RWPE2 (cell line): ENCODE measurements at regions not wholly inside any gene's neighbourhood (a gene's known extent, or its start where the extent isn't known, plus 50 kb on each side); places are given as distances from the start of the nearest gene placed in this dataset.

Experiments
- ATAC-seq: fragments of 200-7000 bp; cut with Tn5 transposase; 3 replicates; pipeline ENCODE4 v1.9.1; 2021; ENCODE audit warnings: low read depth
- DNase-seq: peaks from one replicate; pipeline ENCODE4 v3.0.0-alpha.2; 2020; ENCODE audit warnings: low spot score
- H3K27ac ChIP-seq: fragments of 450-650 bp; 2 replicates; pipeline ENCODE4 v1.5.1; 2017; ENCODE audit warnings: mild to moderate bottlenecking; ENCODE audit not compliant: poor library complexity, severe bottlenecking
- H3K27me3 ChIP-seq: fragments of 250-450 bp; sonication (Bioruptor Pico); 2 replicates; pipeline ENCODE4 v1.5.1; 2021; ENCODE audit warnings: mild to moderate bottlenecking, moderate library complexity; ENCODE audit not compliant: insufficient read depth, poor library complexity, severe bottlenecking
- H3K36me3 ChIP-seq: fragments of 250-450 bp; sonication (Bioruptor Pico); 2 replicates; pipeline ENCODE4 v1.5.1; 2020; ENCODE audit warnings: low read depth, mild to moderate bottlenecking, moderate library complexity
- H3K4me1 ChIP-seq: fragments of 250-450 bp; sonication (Bioruptor Pico); 2 replicates; pipeline ENCODE4 v1.5.1; 2021; ENCODE audit warnings: mild to moderate bottlenecking, moderate library complexity; ENCODE audit not compliant: insufficient read depth, poor library complexity, severe bottlenecking
- H3K4me3 ChIP-seq: fragments of 250-450 bp; sonication (Bioruptor Pico); 2 replicates; pipeline ENCODE4 v1.5.1; 2021; ENCODE audit warnings: mild to moderate bottlenecking, moderate library complexity; ENCODE audit not compliant: severe bottlenecking
- H3K9me3 ChIP-seq: fragments of 250-450 bp; sonication (Bioruptor Pico); 2 replicates; pipeline ENCODE4 v1.5.1; 2021; ENCODE audit warnings: mild to moderate bottlenecking, moderate library complexity; ENCODE audit not compliant: severe bottlenecking
- TF ChIP-seq, protein P1 (sequence below): fragments of 450-650 bp; IDR thresholded peaks from one replicate; pipeline ENCODE4 v1.5.1; 2017; ENCODE audit warnings: mild to moderate bottlenecking, moderate library complexity; ENCODE audit not compliant: poor library complexity, severe bottlenecking

DNA sequence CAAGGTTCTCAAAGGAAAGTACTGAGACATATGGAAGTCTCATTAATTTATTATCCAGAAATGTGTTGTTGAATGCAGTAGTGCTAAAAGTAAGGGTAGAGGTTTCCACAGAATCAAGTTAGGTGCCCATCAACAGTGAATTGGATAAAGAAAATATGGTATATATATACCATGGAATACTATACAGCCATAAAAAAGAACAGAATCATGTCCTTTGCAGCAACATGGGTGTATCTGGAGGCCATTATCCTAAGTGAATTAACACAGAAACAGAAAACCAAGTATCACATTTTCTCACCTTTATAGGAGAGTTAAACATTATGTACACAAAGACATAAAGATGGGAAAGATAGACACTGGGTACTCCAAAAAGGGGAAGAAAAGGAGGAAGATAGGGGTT, 149.9 kb upstream of the RASSF8 start:
- TF ChIP-seq, protein P1, sequence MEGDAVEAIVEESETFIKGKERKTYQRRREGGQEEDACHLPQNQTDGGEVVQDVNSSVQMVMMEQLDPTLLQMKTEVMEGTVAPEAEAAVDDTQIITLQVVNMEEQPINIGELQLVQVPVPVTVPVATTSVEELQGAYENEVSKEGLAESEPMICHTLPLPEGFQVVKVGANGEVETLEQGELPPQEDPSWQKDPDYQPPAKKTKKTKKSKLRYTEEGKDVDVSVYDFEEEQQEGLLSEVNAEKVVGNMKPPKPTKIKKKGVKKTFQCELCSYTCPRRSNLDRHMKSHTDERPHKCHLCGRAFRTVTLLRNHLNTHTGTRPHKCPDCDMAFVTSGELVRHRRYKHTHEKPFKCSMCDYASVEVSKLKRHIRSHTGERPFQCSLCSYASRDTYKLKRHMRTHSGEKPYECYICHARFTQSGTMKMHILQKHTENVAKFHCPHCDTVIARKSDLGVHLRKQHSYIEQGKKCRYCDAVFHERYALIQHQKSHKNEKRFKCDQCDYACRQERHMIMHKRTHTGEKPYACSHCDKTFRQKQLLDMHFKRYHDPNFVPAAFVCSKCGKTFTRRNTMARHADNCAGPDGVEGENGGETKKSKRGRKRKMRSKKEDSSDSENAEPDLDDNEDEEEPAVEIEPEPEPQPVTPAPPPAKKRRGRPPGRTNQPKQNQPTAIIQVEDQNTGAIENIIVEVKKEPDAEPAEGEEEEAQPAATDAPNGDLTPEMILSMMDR = no peak
- Histone ChIP-seq H3K9me3 (no peaks in the 10 kb centered on the region), H3K36me3 (no peaks in the 10 kb centered on the region), H3K27me3 (no peaks in the 10 kb centered on the region), H3K27ac (no peak overlapping the region), H3K4me1 (no peaks in the 10 kb centered on the region), H3K4me3 (no peak overlapping the region)
- DNase-seq (no peak), ATAC-seq (no peak)

DNA sequence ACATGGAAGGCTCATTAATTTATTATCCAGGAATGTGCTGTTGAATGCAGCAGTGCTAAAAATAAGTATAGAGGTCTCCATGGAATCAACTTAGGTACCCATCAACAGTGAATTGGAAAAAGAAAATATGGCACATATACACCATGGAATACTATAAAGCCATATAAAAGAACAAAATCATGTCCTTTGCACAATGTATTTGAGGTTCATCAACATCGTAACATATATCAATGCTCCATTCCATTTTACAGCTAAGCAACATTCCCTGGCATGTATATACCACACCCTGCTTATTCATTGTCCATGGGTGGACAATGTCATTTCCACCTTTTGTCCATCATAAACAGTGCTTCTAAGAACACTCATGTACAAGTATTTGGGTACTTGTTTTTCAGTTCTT, 147.8 kb upstream of the RASSF8 start:
- Histone ChIP-seq H3K9me3 (no peaks in the 10 kb centered on the region), H3K4me3 (no peak overlapping the region), H3K27me3 (no peaks in the 10 kb centered on the region), H3K4me1 (no peaks in the 10 kb centered on the region), H3K27ac (no peak overlapping the region), H3K36me3 (no peaks in the 10 kb centered on the region)
- DNase-seq = no peak
- TF ChIP-seq, protein P1 = no peak
- ATAC-seq = no peak

DNA sequence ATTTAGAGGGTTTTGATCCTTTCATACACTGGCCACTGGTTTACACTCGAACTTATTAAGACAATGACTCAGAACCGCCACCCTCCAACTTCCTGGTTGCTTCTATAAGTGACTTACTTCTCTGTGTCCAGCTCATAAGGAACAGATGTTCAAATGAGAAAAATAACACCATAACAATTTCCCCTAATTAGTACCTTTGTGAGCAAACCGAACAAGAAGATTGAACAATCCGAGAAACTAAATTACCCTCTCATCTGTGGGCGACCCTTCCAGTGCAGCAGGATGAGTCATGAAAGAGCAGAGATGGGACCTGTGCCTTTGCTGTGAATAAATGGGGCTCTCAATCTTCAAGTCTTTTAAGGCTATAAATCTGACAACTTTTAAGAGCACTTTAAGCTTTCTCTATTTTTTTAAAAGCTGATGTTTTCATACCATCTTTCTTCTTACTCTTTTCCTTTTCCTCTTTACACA, 146.8 kb upstream of the RASSF8 start:
- H3K27me3 ChIP-seq = no peaks in the 10 kb centered on the region
- H3K27ac ChIP-seq = no peak overlapping the region
- TF ChIP-seq, protein P1 = no peak
- DNase-seq = no peak
- no peak overlapping the region for H3K4me3 ChIP-seq
- no peaks in the 10 kb centered on the region for H3K9me3 ChIP-seq
- ATAC-seq = no peak
- no peaks in the 10 kb centered on the region for H3K36me3 ChIP-seq
- no peaks in the 10 kb centered on the region for H3K4me1 ChIP-seq

DNA sequence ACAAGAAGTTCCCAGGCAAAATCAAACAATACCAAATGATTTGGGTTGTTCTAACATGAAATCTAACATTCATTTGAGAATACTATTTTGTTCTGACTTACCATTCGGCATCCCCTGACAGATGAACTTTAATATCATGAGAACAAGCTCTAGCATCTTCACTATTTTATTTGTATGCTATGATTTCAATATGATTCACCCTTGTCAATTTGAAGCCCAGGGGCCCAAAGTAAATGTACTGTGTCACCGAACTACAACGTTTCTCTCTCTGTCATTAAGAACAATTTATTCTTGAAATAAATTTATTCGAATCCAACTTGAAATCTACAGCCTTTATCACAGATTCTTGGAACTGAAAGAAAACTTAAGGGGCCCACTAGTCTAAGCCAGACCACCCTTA, 146.2 kb upstream of the RASSF8 start:
- Histone ChIP-seq H3K27ac (no peak overlapping the region), H3K36me3 (no peaks in the 10 kb centered on the region), H3K9me3 (no peaks in the 10 kb centered on the region), H3K4me3 (no peak overlapping the region), H3K27me3 (no peaks in the 10 kb centered on the region), H3K4me1 (no peaks in the 10 kb centered on the region)
- DNase-seq (no peak), ATAC-seq (no peak)
- TF ChIP-seq, protein P1 = no peak

DNA sequence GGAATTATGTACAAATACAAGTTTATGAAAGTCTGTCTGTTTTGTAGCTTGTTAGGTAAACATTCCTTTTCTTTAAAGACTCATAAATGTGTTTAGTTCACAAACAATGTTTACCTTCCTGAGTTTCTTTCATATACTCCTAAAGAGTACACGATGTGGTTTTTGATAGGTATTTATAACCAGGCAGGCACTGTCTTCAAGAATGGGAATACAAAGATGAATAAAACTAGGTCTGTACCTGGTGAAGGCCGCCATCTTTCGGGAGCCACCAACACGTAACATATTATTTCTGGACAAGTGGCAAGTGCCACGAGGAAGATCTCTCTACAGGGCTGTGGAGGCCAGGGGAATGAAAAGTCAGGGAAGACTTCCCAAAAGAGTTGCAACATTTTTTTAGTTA, 144.6 kb upstream of the RASSF8 start:
- H3K36me3 ChIP-seq = no peaks in the 10 kb centered on the region
- ATAC-seq = no peak
- H3K27ac ChIP-seq = no peak overlapping the region
- TF ChIP-seq, protein P1 = no peak
- H3K4me3 ChIP-seq = no peak overlapping the region
- no peaks in the 10 kb centered on the region for H3K27me3 ChIP-seq
- DNase-seq = no peak
- H3K4me1 ChIP-seq = no peaks in the 10 kb centered on the region
- H3K9me3 ChIP-seq = no peaks in the 10 kb centered on the region
